PC-9 (cell line): ENCODE measurements at regions not wholly inside any gene's neighbourhood (a gene's known extent, or its start where the extent isn't known, plus 50 kb on each side); places are given as distances from the start of the nearest gene placed in this dataset.
"Not testable (repeated sequence)": the region's sequence is repeated elsewhere in the genome, so short reads cannot be mapped to it uniquely, and the experiment has no call there.

Experiments
- BruUV-seq: library from RNA; stranded (reverse); fragments of 400-500 nt; replicated peaks from 2 replicates; lab custom pipeline; 2021; lab: Mats Ljungman, UMichigan
- CTCF ChIA-PET: fragments of 300-600 bp; sonication (Branson Sonifier 250); formaldehyde crosslinking; loops from one replicate; lab custom pipeline; 2022; ENCODE audit warnings: antibody characterized with exemption; lab: Charles Lee
- POLR2A ChIA-PET: fragments of 300-600 bp; sonication (Branson Sonifier 250); formaldehyde crosslinking; loops from one replicate; lab custom pipeline; 2022; ENCODE audit warnings: antibody characterized with exemption; ENCODE audit not compliant: unreplicated experiment; lab: Charles Lee
- DNase-seq, 2 experiments: peaks; one replicate each; pipeline versions ENCODE4 v3.0.0 to v3.0.0-alpha.2; 2015 to 2022; ENCODE audit warnings: mixed read lengths in 1 of 2
- H2AFZ ChIP-seq: fragments of 200-600 bp; sonication (generic); 2 replicates; pipeline ENCODE4 v1.8.1; 2017; ENCODE audit warnings: antibody characterized with exemption
- H3F3A ChIP-seq: fragments of 200-600 bp; sonication (generic); 2 replicates; pipeline ENCODE4 v1.8.1; 2017; ENCODE audit warnings: antibody characterized with exemption, mild to moderate bottlenecking, low read depth; ENCODE audit not compliant: insufficient read depth
- H3K27ac ChIP-seq: fragments of 200-600 bp; sonication (generic); 2 replicates; pipeline ENCODE4 v1.6.1; 2016; ENCODE audit warnings: mixed run types
- H3K27me3 ChIP-seq: fragments of 200-600 bp; sonication (generic); 2 replicates; pipeline ENCODE4 v1.6.1; 2016; ENCODE audit warnings: low read depth, mixed run types; ENCODE audit not compliant: insufficient read depth
- H3K36me3 ChIP-seq: fragments of 200-600 bp; sonication (generic); 2 replicates; pipeline ENCODE4 v1.6.1; 2016; ENCODE audit warnings: low read depth, mixed run types
- H3K4me1 ChIP-seq: fragments of 200-600 bp; sonication (generic); replicated peaks from 2 replicates; pipeline ENCODE4 v1.6.1; 2016; ENCODE audit warnings: mixed run types; ENCODE audit not compliant: insufficient read depth
- H3K4me2 ChIP-seq: fragments of 200-600 bp; sonication (generic); 2 replicates; pipeline ENCODE4 v1.6.1; 2017; ENCODE audit warnings: mixed run types
- H3K4me3 ChIP-seq: fragments of 200-600 bp; sonication (generic); 2 replicates; pipeline ENCODE4 v1.6.1; 2016; ENCODE audit warnings: mixed run types
- H3K79me2 ChIP-seq: fragments of 200-600 bp; sonication (generic); 2 replicates; pipeline ENCODE4 v1.6.1; 2017; ENCODE audit warnings: low read depth, mixed run types
- H3K9me2 ChIP-seq: fragments of 200-600 bp; sonication (generic); 2 replicates; pipeline ENCODE4 v1.8.1; 2017; ENCODE audit warnings: mild to moderate bottlenecking; ENCODE audit not compliant: insufficient read depth
- H3K9me3 ChIP-seq: fragments of 200-600 bp; sonication (generic); 2 replicates; pipeline ENCODE4 v1.8.1; 2016; ENCODE audit warnings: low read depth; ENCODE audit not compliant: insufficient read depth
- H4K20me1 ChIP-seq: fragments of 200-600 bp; sonication (generic); 2 replicates; pipeline ENCODE4 v1.8.1; 2017; ENCODE audit not compliant: insufficient read depth
- EZH2 ChIP-seq: fragments of 200-600 bp; sonication (generic); IDR thresholded peaks from 2 replicates; pipeline ENCODE4 v1.8.0; 2017; ENCODE audit warnings: antibody characterized with exemption, low read depth
- intact Hi-C: fragments of 100-400 bp; cut with micrococcal nuclease; formaldehyde crosslinking; loops from one replicate; pipeline ENCODE4 v1.10.0; 2022; ENCODE audit not compliant: unreplicated experiment
- TF ChIP-seq, protein P1 (sequence below): fragments of 200-600 bp; sonication (generic); conservative IDR thresholded peaks from 2 replicates; pipeline ENCODE4 v1.6.1; 2017; ENCODE audit warnings: mixed run types, antibody characterized with exemption, mild to moderate bottlenecking, moderate library complexity

- POLR2A ChIA-PET = no interaction called here
- H3K27me3 ChIP-seq = no peaks in the 10 kb centered on the region
Measured at GRCh38 chr11:29612423-29612822, 404.4 kb downstream of the KCNA4 start.

GRCh38 chr11:29606330-29607031, 410.3 kb downstream of the KCNA4 start:
- Histone ChIP-seq H3K79me2 (no peaks in the 10 kb centered on the region), H3K27ac (no peak overlapping the region)
- CTCF ChIA-PET = no interaction called here

More at GRCh38 chr11:29612423-29612822, 404.4 kb downstream of the KCNA4 start:
- Histone ChIP-seq H3K4me3 (no peak overlapping the region), H3K79me2 (no peaks in the 10 kb centered on the region), H3K4me2 (no peak overlapping the region), H3K9me3 (no peaks in the 10 kb centered on the region), H3K36me3 (no peaks in the 10 kb centered on the region), H4K20me1 (no peaks in the 10 kb centered on the region), H3F3A (no peaks in the 10 kb centered on the region), H3K9me2 (no peaks in the 10 kb centered on the region; the same call in 1 of the 2 replicates), H2AFZ (no peak overlapping the region), H3K27ac (no peak overlapping the region), H3K4me1 (no peaks in the 10 kb centered on the region)
- intact Hi-C loops = no loop called here
- no peak for TF ChIP-seq EZH2
- TF ChIP-seq, protein P1, sequence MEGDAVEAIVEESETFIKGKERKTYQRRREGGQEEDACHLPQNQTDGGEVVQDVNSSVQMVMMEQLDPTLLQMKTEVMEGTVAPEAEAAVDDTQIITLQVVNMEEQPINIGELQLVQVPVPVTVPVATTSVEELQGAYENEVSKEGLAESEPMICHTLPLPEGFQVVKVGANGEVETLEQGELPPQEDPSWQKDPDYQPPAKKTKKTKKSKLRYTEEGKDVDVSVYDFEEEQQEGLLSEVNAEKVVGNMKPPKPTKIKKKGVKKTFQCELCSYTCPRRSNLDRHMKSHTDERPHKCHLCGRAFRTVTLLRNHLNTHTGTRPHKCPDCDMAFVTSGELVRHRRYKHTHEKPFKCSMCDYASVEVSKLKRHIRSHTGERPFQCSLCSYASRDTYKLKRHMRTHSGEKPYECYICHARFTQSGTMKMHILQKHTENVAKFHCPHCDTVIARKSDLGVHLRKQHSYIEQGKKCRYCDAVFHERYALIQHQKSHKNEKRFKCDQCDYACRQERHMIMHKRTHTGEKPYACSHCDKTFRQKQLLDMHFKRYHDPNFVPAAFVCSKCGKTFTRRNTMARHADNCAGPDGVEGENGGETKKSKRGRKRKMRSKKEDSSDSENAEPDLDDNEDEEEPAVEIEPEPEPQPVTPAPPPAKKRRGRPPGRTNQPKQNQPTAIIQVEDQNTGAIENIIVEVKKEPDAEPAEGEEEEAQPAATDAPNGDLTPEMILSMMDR = no peak
- no peak for DNase-seq
- CTCF ChIA-PET = no interaction called here
- no TSS peak for BruUV-seq

DNA sequence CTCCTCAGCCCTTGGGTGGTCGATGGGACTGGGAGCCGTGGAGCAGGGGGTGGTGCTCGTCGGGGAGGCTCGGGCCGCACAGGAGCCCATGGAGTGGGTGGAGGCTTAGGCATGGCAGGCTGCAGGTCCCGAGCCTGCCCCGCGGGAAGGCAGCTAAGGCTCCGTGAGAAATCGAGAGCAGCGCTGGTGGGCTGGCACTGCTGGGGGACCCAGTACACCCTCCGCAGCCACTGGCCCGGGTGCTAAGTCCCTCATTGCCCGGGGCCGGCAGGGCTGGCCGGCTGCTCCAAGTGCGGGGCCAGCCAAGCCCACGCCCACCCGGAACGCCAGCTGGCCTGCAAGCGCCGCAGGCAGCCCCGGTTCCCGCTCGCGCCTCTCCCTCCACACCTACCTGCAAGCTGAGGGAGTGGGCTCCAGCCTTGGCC, 416.7 kb downstream of the KCNA4 start:
- H3K4me1 ChIP-seq, H3K27ac ChIP-seq, H3F3A ChIP-seq, H3K9me2 ChIP-seq, DNase-seq, POLR2A ChIA-PET, CTCF ChIA-PET, H2AFZ ChIP-seq, H4K20me1 ChIP-seq, H3K79me2 ChIP-seq, H3K27me3 ChIP-seq, BruUV-seq, H3K4me3 ChIP-seq, intact Hi-C loops, H3K9me3 ChIP-seq, H3K36me3 ChIP-seq, H3K4me2 ChIP-seq: not testable (repeated sequence)

More at GRCh38 chr11:29606330-29607031, 410.3 kb downstream of the KCNA4 start:
- no peaks in the 10 kb centered on the region for H3K36me3 ChIP-seq
- H3K4me2 ChIP-seq = no peak overlapping the region
- H4K20me1 ChIP-seq = no peaks in the 10 kb centered on the region
- no peaks in the 10 kb centered on the region for H3F3A ChIP-seq
- H3K4me1 ChIP-seq = no peaks in the 10 kb centered on the region
- no peaks in the 10 kb centered on the region for H3K9me2 ChIP-seq
- H3K4me3 ChIP-seq = no peak overlapping the region
- H3K27me3 ChIP-seq = no peaks in the 10 kb centered on the region
- intact Hi-C loops = no loop called here
- DNase-seq = no peak
- TF ChIP-seq EZH2 = no peak
- TF ChIP-seq, protein P1 = no peak
- no peak overlapping the region for H2AFZ ChIP-seq
- POLR2A ChIA-PET = no interaction called here
- BruUV-seq = no TSS peak
- no peaks in the 10 kb centered on the region for H3K9me3 ChIP-seq
